NT2/D1 (cell line): ENCODE measurements at regions not wholly inside any gene's neighbourhood (a gene's known extent, or its start where the extent isn't known, plus 50 kb on each side); places are given as distances from the start of the nearest gene placed in this dataset.

ENCODE experiments used
- YY1 ChIP-seq: IDR thresholded peaks from 2 replicates; pipeline ENCODE4 v1.6.1; 2011; ENCODE audit not compliant: insufficient read length, insufficient read depth
- ZNF274 ChIP-seq: IDR thresholded peaks from 2 replicates; pipeline ENCODE4 v1.6.1; 2011; ENCODE audit warnings: mild to moderate bottlenecking, low read depth, low read length

GRCh38 chr5:156261275-156261939 lies 65.6 kb upstream of the SGCD start:
- TF ChIP-seq ZNF274 (no peak), YY1 (no peak)
